K562 (cell line): ENCODE measurements at regions not wholly inside any gene's neighbourhood (a gene's known extent, or its start where the extent isn't known, plus 50 kb on each side); places are given as distances from the start of the nearest gene placed in this dataset.

Experiments used
- ATAC-seq: fragments of 200-7000 bp; cut with Tn5 transposase; 3 replicates; pipeline ENCODE4 v1.9.1; 2020; ENCODE audit warnings: moderate library complexity
- BruUV-seq: library from RNA; stranded (reverse); fragments of 400-500 nt; replicated peaks from 2 replicates; lab custom pipeline; 2021; lab: Mats Ljungman, UMichigan
- CTCF ChIA-PET: fragments of 300-600 bp; formaldehyde crosslinking; extraction: SDS; loops from one replicate; lab custom pipeline; 2021; ENCODE audit warnings: low intra/inter-chr PET ratio; lab: Yijun Ruan, JAX
- POLR2A ChIA-PET: fragments of 300-600, 350-650 bp; sonication (Branson Sonifier 250); formaldehyde crosslinking; extraction: SDS; loops from one replicate; lab custom pipeline; 2021; ENCODE audit warnings: antibody characterized with exemption, inconsistent platforms; lab: Yijun Ruan, JAX
- DNase-seq, 4 experiments: peaks; one replicate each; pipeline versions ENCODE4 v3.0.0 to v3.0.0-alpha.2; 2011 to 2018; ENCODE audit warnings: low spot score in 3 of 4, mixed read lengths in 3 of 4; ENCODE audit errors: extremely low read depth in 1 of 4
- FAIRE-seq: peaks from 2 replicates; lab custom pipeline; 2011; peaks lifted over from hg19 to GRCh38; lab: Jason Lieb, UNC
- H2AFZ ChIP-seq: 2 replicates; pipeline ENCODE4 v1.6.0; 2011; ENCODE audit warnings: low read depth, low read length, control low read depth, inconsistent platforms
- H3K27ac ChIP-seq: fragments of 200-600 bp; 3 replicates; pipeline ENCODE4 v1.8.0; 2011; ENCODE audit warnings: low read depth, mild to moderate bottlenecking, control low read depth, inconsistent platforms, low read length, moderate library complexity, mixed read lengths; ENCODE audit errors: extremely low read depth
- H3K27me3 ChIP-seq, 2 experiments: fragments of 300-600 bp in 1 of 2; 2 replicates in 1 of 2; 3 replicates in 1 of 2; pipeline versions ENCODE4 v1.6.0 to v1.8.0; 2011; ENCODE audit warnings: inconsistent platforms in 2 of 2, low read length in 2 of 2, mild to moderate bottlenecking in 1 of 2, mixed read lengths in 1 of 2, moderate library complexity in 1 of 2; ENCODE audit not compliant: control insufficient read depth in 2 of 2, insufficient read depth in 2 of 2
- H3K36me3 ChIP-seq: fragments of 300-600 bp; 3 replicates; pipeline ENCODE4 v1.8.0; 2011; ENCODE audit warnings: mild to moderate bottlenecking, low read length, inconsistent platforms; ENCODE audit not compliant: control insufficient read depth, insufficient read depth
- H3K4me1 ChIP-seq, 2 experiments: fragments of 200-600 bp in 1 of 2; replicated peaks in 1 of 2; 2 replicates in 1 of 2; 3 replicates in 1 of 2; pipeline versions ENCODE4 v1.5.1 to v1.8.0; 2011; ENCODE audit warnings: inconsistent platforms in 2 of 2, low read length in 2 of 2, mild to moderate bottlenecking in 1 of 2, mixed read lengths in 1 of 2, moderate library complexity in 1 of 2; ENCODE audit not compliant: control insufficient read depth in 2 of 2, insufficient read depth in 2 of 2
- H3K4me2 ChIP-seq: 2 replicates; pipeline ENCODE4 v1.6.1; 2011; ENCODE audit warnings: low read length, control low read depth, inconsistent platforms, mixed read lengths; ENCODE audit not compliant: insufficient read depth
- H3K4me3 ChIP-seq: fragments of 200-600 bp; sonication (generic), shearing (Covaris generic); 2 replicates; pipeline ENCODE4 v1.5.1; 2016; ENCODE audit warnings: control low read depth, inconsistent platforms
- H3K79me2 ChIP-seq: fragments of 200-600 bp; 3 replicates; pipeline ENCODE4 v1.8.0; 2011; ENCODE audit warnings: low read length, inconsistent platforms; ENCODE audit not compliant: control insufficient read depth, insufficient read depth
- H3K9ac ChIP-seq, 2 experiments: 2 replicates each; pipeline versions ENCODE4 v1.6.0 to v1.6.1; 2011; ENCODE audit warnings: low read depth in 2 of 2, low read length in 2 of 2, control low read depth in 1 of 2, inconsistent platforms in 1 of 2, mild to moderate bottlenecking in 1 of 2, mixed read lengths in 1 of 2; ENCODE audit not compliant: insufficient read depth in 1 of 2
- H3K9me1 ChIP-seq: one replicate; pipeline ENCODE4 v1.6.0; 2011; ENCODE audit warnings: inconsistent platforms, mild to moderate bottlenecking, low read length, moderate library complexity; ENCODE audit not compliant: control insufficient read depth, insufficient read depth
- H3K9me3 ChIP-seq: replicated peaks from 2 replicates; pipeline ENCODE4 v1.5.1; 2011; ENCODE audit warnings: low read depth, low read length, inconsistent platforms; ENCODE audit not compliant: control insufficient read depth, insufficient read depth
- H4K20me1 ChIP-seq: replicated peaks from 2 replicates; pipeline ENCODE4 v1.6.1; 2011; ENCODE audit warnings: low read length, inconsistent platforms, mixed read lengths; ENCODE audit not compliant: control insufficient read depth, insufficient read depth
- CBX2 ChIP-seq: fragments of 200-600 bp; sonication (generic); IDR thresholded peaks from one replicate; pipeline ENCODE4 v1.6.1; 2012; ENCODE audit warnings: mild to moderate bottlenecking, low read length, inconsistent platforms; ENCODE audit not compliant: insufficient read depth, poor library complexity, severe bottlenecking
- WGBS: fragments of 100-300 bp; shearing (Covaris generic); methylation state at CpG from one replicate; pipeline ENCODE4 v1.1.6; 2016; ENCODE audit warnings: low coverage, mixed read lengths; ENCODE audit not compliant: insufficient coverage; ENCODE audit errors: missing lambda C conversion rate; 5-methylcytosine and 5-hydroxymethylcytosine counted together
- in situ Hi-C: fragments of 300-500 bp; cut with MboI; formaldehyde crosslinking; loops from 4 replicates; pipeline ENCODE4 v1.15.0; 2018; ENCODE audit warnings: inconsistent platforms, mixed read lengths
- intact Hi-C: fragments of 100-400 bp; cut with micrococcal nuclease; formaldehyde crosslinking; loops from 2 replicates; pipeline ENCODE4 v1.14.2; 2022
- TF ChIP-seq, protein P1 (sequence below): fragments of 450-650 bp; formaldehyde crosslinking; IDR thresholded peaks from 2 replicates; pipeline ENCODE4 v1.4.0; 2020; ENCODE audit warnings: mild to moderate bottlenecking, mixed read lengths

DNA sequence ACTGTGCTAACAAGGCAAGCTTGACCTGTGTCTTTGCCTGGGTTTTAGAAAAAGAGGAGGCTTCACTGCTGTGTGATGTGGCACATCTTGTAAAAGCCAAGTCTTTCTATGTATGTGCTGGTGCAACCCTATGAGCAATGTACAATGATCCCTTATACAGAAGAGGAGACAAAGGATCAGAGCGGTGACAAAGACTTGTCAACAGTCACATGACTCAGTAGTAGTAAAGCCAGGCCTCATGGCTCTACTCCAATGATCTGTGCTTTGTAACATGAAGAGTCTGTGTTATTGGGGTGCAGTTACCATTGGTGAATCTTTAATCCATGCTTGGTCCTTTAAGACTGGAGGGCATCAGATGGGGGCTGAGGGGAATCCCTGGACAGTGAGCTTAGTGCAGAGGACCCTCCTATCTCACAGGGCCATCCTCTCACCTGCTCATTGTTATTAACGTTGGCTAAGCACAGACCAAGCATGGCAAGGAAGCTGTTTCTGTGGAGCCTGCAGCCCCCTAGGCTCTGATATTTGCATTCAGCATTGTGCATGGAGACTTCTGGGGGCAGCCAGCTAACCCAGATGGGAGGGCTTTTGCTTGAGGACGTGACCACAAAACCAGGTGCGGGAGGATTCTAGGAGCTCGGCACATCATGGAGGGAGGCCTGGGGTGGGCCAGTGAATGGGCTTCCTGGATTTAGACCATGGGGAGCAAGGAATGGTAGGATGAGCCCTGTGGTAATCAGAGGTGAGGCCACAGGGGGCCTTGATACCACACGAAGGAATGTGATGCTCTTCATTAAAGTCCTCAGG is 308.8 kb upstream of the ZNF32 start:
- CTCF ChIA-PET, result no interaction called here
- intact Hi-C loops, result no loop called here
- FAIRE-seq (no peak), DNase-seq (no peak), ATAC-seq (no peak)
- Histone ChIP-seq H3K9me3 (no peaks in the 10 kb centered on the region), H3K36me3 (no peaks in the 10 kb centered on the region), H3K4me3 (no peak overlapping the region), H3K4me1 (no peaks in the 10 kb centered on the region), H3K79me2 (no peaks in the 10 kb centered on the region), H3K27ac (no peak overlapping the region), H3K4me2 (no peak overlapping the region), H4K20me1 (no peaks in the 10 kb centered on the region; the same call in 1 of the 2 replicates), H3K27me3 (peaks cover 7 to 16% of the 10 kb centered on the region in 2 experiments; a peak in 3 of 5 replicates), H2AFZ (no peak overlapping the region)
- under 1% methylated on average over 6 of the region's 6 CpGs for WGBS
- in situ Hi-C loops, result no loop called here
- TF ChIP-seq, protein P1, sequence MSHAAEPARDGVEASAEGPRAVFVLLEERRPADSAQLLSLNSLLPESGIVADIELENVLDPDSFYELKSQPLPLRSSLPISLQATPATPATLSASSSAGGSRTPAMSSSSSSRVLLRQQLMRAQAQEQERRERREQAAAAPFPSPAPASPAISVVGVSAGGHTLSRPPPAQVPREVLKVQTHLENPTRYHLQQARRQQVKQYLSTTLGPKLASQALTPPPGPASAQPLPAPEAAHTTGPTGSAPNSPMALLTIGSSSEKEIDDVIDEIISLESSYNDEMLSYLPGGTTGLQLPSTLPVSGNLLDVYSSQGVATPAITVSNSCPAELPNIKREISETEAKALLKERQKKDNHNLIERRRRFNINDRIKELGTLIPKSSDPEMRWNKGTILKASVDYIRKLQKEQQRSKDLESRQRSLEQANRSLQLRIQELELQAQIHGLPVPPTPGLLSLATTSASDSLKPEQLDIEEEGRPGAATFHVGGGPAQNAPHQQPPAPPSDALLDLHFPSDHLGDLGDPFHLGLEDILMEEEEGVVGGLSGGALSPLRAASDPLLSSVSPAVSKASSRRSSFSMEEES (CRISPR knock-in tag), result peak; percentile 69
- no peak for TF ChIP-seq CBX2
- TF ChIP-seq, all 486 proteins: peak for 1
- Histone ChIP-seq H3K9ac (no peak overlapping the region), H3K9me1 (no peaks in the 10 kb centered on the region)
- POLR2A ChIA-PET, result interaction anchor here (0.6 kb wide), 1 partner anchor 61 kb away, joined by 3 read pairs; no protein-coding TSS in a partner anchor
- BruUV-seq, result no TSS peak
